ENCODE measurements at regions not wholly inside any gene's neighbourhood (a gene's known extent, or its start where the extent isn't known, plus 50 kb on each side); places are given as distances from the start of the nearest gene placed in this dataset.

DNA sequence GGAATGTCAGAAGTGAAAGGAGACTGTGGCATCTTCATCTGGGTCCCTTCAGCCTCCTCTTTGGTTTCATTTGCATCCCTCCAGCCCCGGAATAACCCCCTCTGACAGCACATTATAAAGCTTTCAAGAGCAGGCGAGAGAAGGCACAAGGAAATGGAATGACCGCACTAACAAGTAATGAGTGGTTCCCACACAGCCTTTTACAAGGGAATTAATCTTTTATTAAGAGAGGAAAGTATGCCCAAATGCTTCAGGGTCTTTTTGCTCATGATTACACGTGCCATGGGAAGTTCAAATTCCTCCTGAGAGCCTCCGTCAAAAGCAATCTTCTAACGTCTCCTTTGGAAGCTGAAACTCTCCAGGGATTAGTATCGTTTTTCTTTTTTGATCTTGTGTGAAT is 347.0 kb downstream of the BTBD3 start:
- H3K4me3 ChIP-seq (ENCODE audit: low read length): no peak overlapping the region
- no peak for DNase-seq
- H3K27me3 ChIP-seq (ENCODE audit: control insufficient read depth, insufficient read depth, low read length): no peaks in the 10 kb centered on the region
- no peaks in the 10 kb centered on the region for H3K4me1 ChIP-seq (ENCODE audit: control insufficient read depth, insufficient read depth, low read length)
- H3K36me3 ChIP-seq (ENCODE audit: control insufficient read depth, insufficient read depth, low read length): no peaks in the 10 kb centered on the region
- no CpG with 5 or more reads among the region's 7 CpGs for WGBS (ENCODE audit: insufficient coverage, low lambda C conversion rate)
- H3K9me3 ChIP-seq (ENCODE audit: control insufficient read depth, low read depth, low read length): no peaks in the 10 kb centered on the region
- no peak overlapping the region for H3K27ac ChIP-seq (ENCODE audit: low read length)

DNA sequence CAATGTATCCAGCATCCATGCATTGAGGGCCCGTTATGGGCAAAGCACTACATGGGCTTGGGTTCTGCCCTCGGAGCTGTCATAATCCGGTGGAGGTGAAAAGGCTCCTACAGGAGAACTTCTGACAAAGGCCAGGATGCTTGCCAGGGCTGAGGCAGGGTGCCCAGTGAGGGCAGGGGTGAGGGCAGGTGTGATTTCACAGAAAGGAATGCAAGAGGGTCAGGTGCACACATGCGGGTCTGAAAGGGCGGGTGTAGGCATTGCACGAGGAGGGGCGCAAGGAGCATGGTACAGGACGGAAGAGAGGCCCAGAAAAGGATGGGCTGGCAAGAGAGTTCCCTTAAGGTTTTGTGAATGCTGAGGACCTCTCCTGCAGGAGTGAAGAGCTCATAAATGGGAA is 348.0 kb downstream of the BTBD3 start:
- no CpG with 5 or more reads among the region's 8 CpGs for WGBS (ENCODE audit: insufficient coverage, low lambda C conversion rate)
- no peaks in the 10 kb centered on the region for H3K4me1 ChIP-seq (ENCODE audit: control insufficient read depth, insufficient read depth, low read length)
- no peaks in the 10 kb centered on the region for H3K27me3 ChIP-seq (ENCODE audit: control insufficient read depth, insufficient read depth, low read length)
- no peaks in the 10 kb centered on the region for H3K36me3 ChIP-seq (ENCODE audit: control insufficient read depth, insufficient read depth, low read length)
- no peak overlapping the region for H3K4me3 ChIP-seq (ENCODE audit: low read length)
- H3K9me3 ChIP-seq (ENCODE audit: control insufficient read depth, low read depth, low read length): no peaks in the 10 kb centered on the region
- no peak overlapping the region for H3K27ac ChIP-seq (ENCODE audit: low read length)
- no peak for DNase-seq

DNA sequence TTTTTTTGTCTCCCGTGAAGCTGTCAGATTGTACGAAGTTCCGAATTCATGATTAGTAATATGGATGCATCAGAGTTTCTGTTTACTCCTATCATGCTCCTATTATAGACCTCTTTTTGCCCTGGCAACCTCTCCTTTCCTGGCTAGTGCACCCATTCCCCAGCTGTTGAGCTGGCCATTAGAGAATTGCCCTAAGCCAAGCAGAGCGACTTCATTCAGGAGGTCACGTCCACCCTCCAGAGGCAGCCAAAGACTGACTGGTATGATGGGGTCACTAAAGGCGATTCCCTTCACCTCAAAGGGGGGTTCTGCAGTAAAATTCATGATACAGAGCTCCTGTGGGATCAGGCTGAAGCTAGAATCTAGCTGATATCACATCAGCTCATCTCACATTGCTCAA is 351.9 kb downstream of the BTBD3 start:
- WGBS (ENCODE audit: insufficient coverage, low lambda C conversion rate): no CpG with 5 or more reads among the region's 6 CpGs

DNA sequence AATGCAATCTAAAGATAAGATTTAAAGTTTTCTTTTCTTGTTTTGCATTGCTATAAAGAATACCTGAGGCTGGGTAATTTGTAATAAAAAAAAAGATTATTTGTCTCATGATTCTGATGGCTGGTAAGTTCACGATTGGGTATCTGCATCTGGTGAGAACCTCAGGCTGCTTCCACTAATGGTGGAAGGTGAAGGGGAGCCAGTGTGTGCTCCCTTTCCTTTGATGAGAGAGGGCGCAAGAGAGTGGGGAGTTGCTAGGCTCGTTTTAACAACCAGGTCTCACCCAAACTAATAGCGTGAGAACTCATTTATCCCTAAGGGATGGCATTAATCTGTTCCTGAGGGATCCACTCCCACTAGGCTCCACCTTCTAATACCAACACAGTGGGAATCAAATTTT is 353.2 kb downstream of the BTBD3 start:
- Histone ChIP-seq H3K27me3 (ENCODE audit: control insufficient read depth, insufficient read depth, low read length) (no peaks in the 10 kb centered on the region), H3K4me1 (ENCODE audit: control insufficient read depth, insufficient read depth, low read length) (no peaks in the 10 kb centered on the region), H3K36me3 (ENCODE audit: control insufficient read depth, insufficient read depth, low read length) (no peaks in the 10 kb centered on the region), H3K27ac (ENCODE audit: low read length) (no peak overlapping the region), H3K9me3 (ENCODE audit: control insufficient read depth, low read depth, low read length) (no peaks in the 10 kb centered on the region), H3K4me3 (ENCODE audit: low read length) (no peak overlapping the region)
- no peak for DNase-seq
- WGBS (ENCODE audit: insufficient coverage, low lambda C conversion rate): no CpG with 5 or more reads among the region's 4 CpGs

More for the DNA sequence above, 351.9 kb downstream of the BTBD3 start:
- no peak for DNase-seq
- H3K27me3 ChIP-seq (ENCODE audit: control insufficient read depth, insufficient read depth, low read length): no peaks in the 10 kb centered on the region
- H3K4me3 ChIP-seq (ENCODE audit: low read length): no peak overlapping the region
- no peaks in the 10 kb centered on the region for H3K4me1 ChIP-seq (ENCODE audit: control insufficient read depth, insufficient read depth, low read length)
- H3K36me3 ChIP-seq (ENCODE audit: control insufficient read depth, insufficient read depth, low read length): no peaks in the 10 kb centered on the region
- no peaks in the 10 kb centered on the region for H3K9me3 ChIP-seq (ENCODE audit: control insufficient read depth, low read depth, low read length)
- H3K27ac ChIP-seq (ENCODE audit: low read length): no peak overlapping the region

DNA sequence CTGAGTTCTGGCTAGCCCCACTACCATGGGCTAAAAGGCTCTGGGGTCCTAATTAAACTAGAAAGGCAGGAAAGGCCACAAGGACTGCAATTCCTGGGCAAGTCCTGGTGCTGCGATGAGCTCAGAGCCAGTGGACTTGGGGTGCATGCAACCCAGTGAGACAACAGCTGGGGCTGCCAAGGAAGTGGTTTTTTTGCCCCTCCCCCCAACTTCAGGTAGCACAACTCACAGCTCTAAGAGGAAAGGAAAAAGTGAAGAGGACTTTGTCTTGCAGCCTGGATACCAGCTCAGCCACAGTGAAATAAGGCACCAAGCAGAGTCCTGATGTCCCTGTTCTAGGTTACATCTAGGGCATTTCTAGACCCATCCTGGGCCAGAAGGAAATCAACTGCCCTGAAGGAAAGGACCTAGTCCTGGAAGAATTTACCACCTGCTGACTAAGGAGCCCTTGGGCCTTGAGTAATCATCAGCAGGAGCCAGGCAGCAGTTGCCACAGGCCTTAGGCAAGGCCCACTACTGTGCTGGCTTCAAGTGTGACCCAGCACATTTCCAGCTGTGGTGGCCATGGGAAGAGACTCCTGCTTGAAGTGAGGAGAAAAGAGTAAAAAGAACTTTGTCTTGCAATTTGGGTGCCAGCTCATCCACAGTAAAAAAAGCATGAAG is 358.4 kb downstream of the BTBD3 start:
- Histone ChIP-seq H3K36me3 (ENCODE audit: control insufficient read depth, insufficient read depth, low read length) (no peaks in the 10 kb centered on the region), H3K4me1 (ENCODE audit: control insufficient read depth, insufficient read depth, low read length) (no peaks in the 10 kb centered on the region), H3K4me3 (ENCODE audit: low read length) (no peak overlapping the region), H3K27me3 (ENCODE audit: control insufficient read depth, insufficient read depth, low read length) (no peaks in the 10 kb centered on the region), H3K9me3 (ENCODE audit: control insufficient read depth, low read depth, low read length) (no peaks in the 10 kb centered on the region), H3K27ac (ENCODE audit: low read length) (no peak overlapping the region)
- DNase-seq: no peak
- no CpG with 5 or more reads among the region's 1 CpG for WGBS (ENCODE audit: insufficient coverage, low lambda C conversion rate)

DNA sequence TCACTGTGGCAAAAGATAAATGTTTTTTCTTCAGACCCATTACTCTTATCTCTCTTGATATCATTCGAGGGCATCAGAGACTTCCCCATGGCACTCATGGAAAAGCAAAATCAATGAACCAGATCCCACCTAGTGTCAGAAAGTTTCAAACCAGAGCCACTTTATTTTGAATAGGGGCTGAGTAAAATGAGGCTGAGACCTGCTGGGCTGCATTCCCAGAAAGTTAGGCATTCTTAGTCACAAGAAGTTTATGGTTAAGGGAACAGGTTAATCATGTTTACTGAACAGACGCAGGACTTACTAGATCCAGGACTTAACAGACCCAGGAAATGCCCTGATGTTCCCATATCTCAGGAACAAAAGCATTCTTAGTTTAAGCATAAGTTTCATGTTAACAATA is 369.9 kb downstream of the BTBD3 start:
- Histone ChIP-seq H3K36me3 (ENCODE audit: control insufficient read depth, insufficient read depth, low read length) (no peaks in the 10 kb centered on the region), H3K9me3 (ENCODE audit: control insufficient read depth, low read depth, low read length) (no peaks in the 10 kb centered on the region), H3K27me3 (ENCODE audit: control insufficient read depth, insufficient read depth, low read length) (no peaks in the 10 kb centered on the region), H3K4me1 (ENCODE audit: control insufficient read depth, insufficient read depth, low read length) (no peaks in the 10 kb centered on the region), H3K27ac (ENCODE audit: low read length) (no peak overlapping the region), H3K4me3 (ENCODE audit: low read length) (no peak overlapping the region)
- 0% methylated on average over 1 of the region's 2 CpGs for WGBS (ENCODE audit: insufficient coverage, low lambda C conversion rate)
- no peak for DNase-seq

DNA sequence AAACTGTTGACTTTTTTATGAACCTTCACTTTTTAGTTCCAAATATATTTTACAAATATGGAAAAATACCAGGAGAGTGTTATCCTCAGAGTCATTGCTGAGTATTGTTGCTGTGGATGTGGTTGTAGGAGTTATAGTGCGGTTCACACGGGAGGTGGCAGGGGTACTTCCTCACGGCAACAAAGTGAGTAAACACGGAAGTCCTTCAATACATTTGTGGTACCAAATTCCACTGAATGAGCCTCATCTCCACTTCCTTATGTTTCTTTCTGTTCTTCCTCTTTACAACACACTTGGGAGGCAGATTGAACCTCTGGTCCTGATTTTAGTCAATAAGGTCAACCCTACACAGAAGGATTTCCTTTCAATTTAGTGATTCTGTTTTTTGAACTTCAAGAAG is 371.8 kb downstream of the BTBD3 start:
- Histone ChIP-seq H3K36me3 (ENCODE audit: control insufficient read depth, insufficient read depth, low read length) (no peaks in the 10 kb centered on the region), H3K4me3 (ENCODE audit: low read length) (no peak overlapping the region), H3K27me3 (ENCODE audit: control insufficient read depth, insufficient read depth, low read length) (no peaks in the 10 kb centered on the region), H3K4me1 (ENCODE audit: control insufficient read depth, insufficient read depth, low read length) (no peaks in the 10 kb centered on the region), H3K9me3 (ENCODE audit: control insufficient read depth, low read depth, low read length) (no peaks in the 10 kb centered on the region), H3K27ac (ENCODE audit: low read length) (no peak overlapping the region)
- no peak for DNase-seq
- WGBS (ENCODE audit: insufficient coverage, low lambda C conversion rate): 90% methylated on average over 2 of the region's 4 CpGs

DNA sequence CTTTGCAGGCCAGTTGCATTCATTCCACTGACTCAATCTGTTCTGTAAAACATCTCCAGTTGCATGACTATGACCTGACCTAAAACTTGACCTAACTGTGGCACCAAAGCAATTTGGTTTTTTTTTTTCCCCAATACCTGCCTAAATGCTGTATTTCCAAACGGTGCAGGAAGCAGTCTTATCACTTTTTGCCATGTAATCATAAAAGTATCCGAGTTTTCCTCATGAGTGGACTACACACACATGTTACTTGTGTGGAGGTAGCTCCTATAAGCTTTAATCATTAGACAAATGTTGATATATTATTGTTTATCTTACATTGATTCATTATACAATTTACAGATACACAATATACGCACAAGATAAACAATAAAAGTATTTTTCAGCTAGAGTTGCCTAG is 373.7 kb downstream of the BTBD3 start:
- H3K36me3 ChIP-seq (ENCODE audit: control insufficient read depth, insufficient read depth, low read length): no peaks in the 10 kb centered on the region
- no peak for DNase-seq
- H3K27me3 ChIP-seq (ENCODE audit: control insufficient read depth, insufficient read depth, low read length): no peaks in the 10 kb centered on the region
- H3K4me1 ChIP-seq (ENCODE audit: control insufficient read depth, insufficient read depth, low read length): no peaks in the 10 kb centered on the region
- no peak overlapping the region for H3K27ac ChIP-seq (ENCODE audit: low read length)
- no peaks in the 10 kb centered on the region for H3K9me3 ChIP-seq (ENCODE audit: control insufficient read depth, low read depth, low read length)
- H3K4me3 ChIP-seq (ENCODE audit: low read length): no peak overlapping the region
- WGBS (ENCODE audit: insufficient coverage, low lambda C conversion rate): 67% methylated on average over 1 of the region's 3 CpGs

DNA sequence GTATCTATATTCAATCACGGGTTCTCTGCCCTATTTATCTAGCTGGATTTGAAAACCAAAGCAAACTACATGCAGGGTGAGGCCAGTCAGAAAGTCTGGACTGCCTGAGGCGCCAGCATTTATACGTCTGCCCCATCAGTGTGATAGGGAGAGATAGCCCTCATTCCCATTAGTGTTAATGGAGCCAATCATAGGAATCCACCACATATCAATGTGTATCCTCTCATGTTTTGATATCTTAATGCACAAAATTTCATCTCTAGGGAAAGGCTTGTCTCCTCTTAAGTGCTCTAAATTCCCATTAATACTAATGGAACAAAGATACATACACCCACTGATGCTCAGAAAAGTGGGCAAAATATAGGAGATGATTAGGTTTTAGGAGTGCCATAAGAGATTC is 376.2 kb downstream of the BTBD3 start:
- no peaks in the 10 kb centered on the region for H3K36me3 ChIP-seq (ENCODE audit: control insufficient read depth, insufficient read depth, low read length)
- H3K9me3 ChIP-seq (ENCODE audit: control insufficient read depth, low read depth, low read length): peaks cover 10% of the 10 kb centered on the region
- DNase-seq: no peak
- H3K4me1 ChIP-seq (ENCODE audit: control insufficient read depth, insufficient read depth, low read length): no peaks in the 10 kb centered on the region
- H3K4me3 ChIP-seq (ENCODE audit: low read length): no peak overlapping the region
- no peak overlapping the region for H3K27ac ChIP-seq (ENCODE audit: low read length)
- H3K27me3 ChIP-seq (ENCODE audit: control insufficient read depth, insufficient read depth, low read length): no peaks in the 10 kb centered on the region
- no CpG with 5 or more reads among the region's 3 CpGs for WGBS (ENCODE audit: insufficient coverage, low lambda C conversion rate)

DNA sequence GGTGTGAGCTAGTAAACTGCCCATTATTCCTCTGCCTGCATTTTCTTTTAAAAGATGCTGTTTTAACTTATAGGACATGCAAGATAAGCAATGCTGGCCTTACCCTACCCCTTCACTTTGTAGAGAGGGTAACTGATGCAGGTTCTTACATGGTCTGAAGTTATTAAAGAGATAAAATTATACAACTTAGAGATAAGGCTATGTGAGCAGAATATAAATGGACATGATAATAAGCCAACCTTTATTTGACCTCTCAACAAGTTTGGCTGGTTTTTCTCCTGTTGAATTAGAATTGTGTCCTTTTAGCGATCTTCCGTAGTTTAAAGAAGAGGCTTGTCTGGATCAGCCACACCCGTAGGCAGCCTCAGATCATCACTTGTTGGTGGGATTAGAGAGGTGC is 377.0 kb downstream of the BTBD3 start:
- H3K36me3 ChIP-seq (ENCODE audit: control insufficient read depth, insufficient read depth, low read length): no peaks in the 10 kb centered on the region
- DNase-seq: no peak
- no peaks in the 10 kb centered on the region for H3K27me3 ChIP-seq (ENCODE audit: control insufficient read depth, insufficient read depth, low read length)

DNA sequence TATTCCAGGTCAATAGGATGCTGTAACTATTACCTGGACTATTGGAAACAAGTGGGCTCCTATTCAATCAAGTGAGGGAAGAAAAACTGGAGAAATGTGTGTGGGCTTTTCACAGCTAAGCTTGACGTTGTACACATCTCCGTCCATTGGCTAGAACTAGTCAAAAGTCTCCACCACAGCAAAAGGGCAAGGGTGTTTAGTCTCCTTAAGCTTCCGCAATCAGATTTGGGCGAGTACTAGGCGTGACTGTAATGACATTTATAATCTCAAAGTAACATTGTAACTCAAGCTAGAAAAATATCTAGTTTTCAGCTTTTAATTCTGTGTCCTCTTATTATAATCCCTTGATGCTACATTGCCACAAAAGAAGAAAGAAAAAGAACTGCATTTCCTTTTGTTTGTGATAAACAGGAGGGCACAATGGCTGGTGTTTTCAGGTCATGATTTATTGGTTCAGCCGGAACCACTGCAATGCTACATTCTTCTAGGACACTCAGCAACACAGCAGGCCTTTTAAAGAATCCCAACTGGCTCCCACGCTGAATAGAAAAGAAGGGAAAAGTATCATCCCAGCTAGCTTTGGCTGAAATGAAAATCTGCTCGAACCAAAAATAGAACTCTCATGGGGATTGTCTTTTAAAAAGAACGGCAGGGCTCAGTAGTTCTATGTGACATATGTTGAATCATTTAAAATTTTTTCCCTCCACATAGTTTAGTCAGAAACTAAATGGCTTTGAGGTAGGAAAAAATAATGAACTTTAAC is 387.7 kb downstream of the BTBD3 start:
- DNase-seq: no peak
- H3K27ac ChIP-seq (ENCODE audit: low read length): no peak overlapping the region
- no peaks in the 10 kb centered on the region for H3K9me3 ChIP-seq (ENCODE audit: control insufficient read depth, low read depth, low read length)
- H3K36me3 ChIP-seq (ENCODE audit: control insufficient read depth, insufficient read depth, low read length): no peaks in the 10 kb centered on the region
- H3K27me3 ChIP-seq (ENCODE audit: control insufficient read depth, insufficient read depth, low read length): no peaks in the 10 kb centered on the region
- 92% methylated on average over 3 of the region's 9 CpGs for WGBS (ENCODE audit: insufficient coverage, low lambda C conversion rate)
- no peak overlapping the region for H3K4me3 ChIP-seq (ENCODE audit: low read length)
- no peaks in the 10 kb centered on the region for H3K4me1 ChIP-seq (ENCODE audit: control insufficient read depth, insufficient read depth, low read length)

More for the DNA sequence above, 377.0 kb downstream of the BTBD3 start:
- WGBS (ENCODE audit: insufficient coverage, low lambda C conversion rate): no CpG with 5 or more reads among the region's 3 CpGs
- Histone ChIP-seq H3K4me1 (ENCODE audit: control insufficient read depth, insufficient read depth, low read length) (no peaks in the 10 kb centered on the region), H3K4me3 (ENCODE audit: low read length) (no peak overlapping the region), H3K9me3 (ENCODE audit: control insufficient read depth, low read depth, low read length) (peaks cover 10% of the 10 kb centered on the region), H3K27ac (ENCODE audit: low read length) (no peak overlapping the region)

Data from large intestine (tissue), 3 donors.